Nephron (organoid): ENCODE measurements at regions not wholly inside any gene's neighbourhood (a gene's known extent, or its start where the extent isn't known, plus 50 kb on each side); places are given as distances from the start of the nearest gene placed in this dataset.

ENCODE experiments used
- H3K27ac Mint-ChIP-seq, 3 experiments: 2 replicates each; pipeline ENCODE4 v1.8.0; 2020; ENCODE audit warnings: mixed read lengths in 3 of 3, mild to moderate bottlenecking in 2 of 3, moderate library complexity in 1 of 3
- H3K27me3 Mint-ChIP-seq: 2 replicates; pipeline ENCODE4 v1.8.0; 2021; ENCODE audit warnings: low read depth, mild to moderate bottlenecking, moderate library complexity, mixed read lengths
- H3K36me3 Mint-ChIP-seq: 2 replicates; pipeline ENCODE4 v1.8.0; 2020; ENCODE audit warnings: low read depth, mixed read lengths
- H3K4me1 Mint-ChIP-seq: 2 replicates; pipeline ENCODE4 v1.8.0; 2020; ENCODE audit warnings: mixed read lengths
- H3K4me3 Mint-ChIP-seq, 3 experiments: 2 replicates each; pipeline ENCODE4 v1.8.0; 2020; ENCODE audit warnings: mild to moderate bottlenecking in 3 of 3, mixed read lengths in 3 of 3, moderate library complexity in 2 of 3
- H3K9me3 Mint-ChIP-seq: 2 replicates; pipeline ENCODE4 v1.8.0; 2020; ENCODE audit warnings: mixed read lengths
- TF ChIP-seq, protein P1 (sequence below), 3 experiments: fragments of 200-600 bp; sonication (generic); IDR thresholded peaks; one replicate each; pipeline ENCODE4 v1.5.0; 2021; ENCODE audit warnings: antibody characterized with exemption in 3 of 3; ENCODE audit not compliant: unreplicated experiment in 3 of 3

- no peak overlapping the region for H3K4me3 Mint-ChIP-seq
- TF ChIP-seq, protein P1, sequence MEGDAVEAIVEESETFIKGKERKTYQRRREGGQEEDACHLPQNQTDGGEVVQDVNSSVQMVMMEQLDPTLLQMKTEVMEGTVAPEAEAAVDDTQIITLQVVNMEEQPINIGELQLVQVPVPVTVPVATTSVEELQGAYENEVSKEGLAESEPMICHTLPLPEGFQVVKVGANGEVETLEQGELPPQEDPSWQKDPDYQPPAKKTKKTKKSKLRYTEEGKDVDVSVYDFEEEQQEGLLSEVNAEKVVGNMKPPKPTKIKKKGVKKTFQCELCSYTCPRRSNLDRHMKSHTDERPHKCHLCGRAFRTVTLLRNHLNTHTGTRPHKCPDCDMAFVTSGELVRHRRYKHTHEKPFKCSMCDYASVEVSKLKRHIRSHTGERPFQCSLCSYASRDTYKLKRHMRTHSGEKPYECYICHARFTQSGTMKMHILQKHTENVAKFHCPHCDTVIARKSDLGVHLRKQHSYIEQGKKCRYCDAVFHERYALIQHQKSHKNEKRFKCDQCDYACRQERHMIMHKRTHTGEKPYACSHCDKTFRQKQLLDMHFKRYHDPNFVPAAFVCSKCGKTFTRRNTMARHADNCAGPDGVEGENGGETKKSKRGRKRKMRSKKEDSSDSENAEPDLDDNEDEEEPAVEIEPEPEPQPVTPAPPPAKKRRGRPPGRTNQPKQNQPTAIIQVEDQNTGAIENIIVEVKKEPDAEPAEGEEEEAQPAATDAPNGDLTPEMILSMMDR (IDR thresholded peaks at IDR 0.05; ENCODE audit: unreplicated experiment in 3 of 3), result no peak
- peaks cover 8% of the 10 kb centered on the region for H3K4me1 Mint-ChIP-seq
- no peaks in the 10 kb centered on the region for H3K9me3 Mint-ChIP-seq
- no peaks in the 10 kb centered on the region for H3K36me3 Mint-ChIP-seq
- H3K27me3 Mint-ChIP-seq, result no peaks in the 10 kb centered on the region
- no peak overlapping the region for H3K27ac Mint-ChIP-seq
These were observed 98.8 kb upstream of the ODAD2 start for GRCh38 chr10:28097633-28098032.

DNA sequence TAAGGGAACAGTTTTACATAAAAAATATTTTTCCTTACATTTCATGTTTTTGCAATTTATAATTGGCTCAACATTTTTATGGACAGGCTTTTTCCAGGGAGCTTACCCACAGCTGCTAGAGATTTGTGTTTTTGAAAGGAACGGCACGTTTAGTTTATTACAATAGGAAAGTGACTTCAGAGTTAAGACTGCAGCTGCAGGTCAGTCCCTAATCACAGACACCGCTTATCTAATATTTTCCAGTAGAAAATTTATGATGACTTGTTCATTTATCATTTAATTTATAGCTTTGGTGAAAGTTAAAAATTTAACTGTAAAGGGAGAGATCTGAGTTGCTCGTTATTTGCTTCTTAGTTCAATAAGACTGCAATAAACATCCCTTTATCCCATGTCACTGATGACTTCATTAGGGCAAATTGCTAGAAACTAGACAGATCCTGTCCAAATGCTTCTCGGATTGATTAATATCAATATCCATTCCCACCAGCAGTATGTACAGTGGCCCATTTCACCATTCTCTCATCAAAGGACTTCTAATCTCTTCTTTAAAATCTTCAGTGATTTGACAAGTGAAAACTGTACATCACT, 97.0 kb upstream of the ODAD2 start:
- Mint-ChIP-seq H3K4me3 (no peak overlapping the region), H3K4me1 (peaks cover 8% of the 10 kb centered on the region), H3K9me3 (no peaks in the 10 kb centered on the region), H3K27me3 (no peaks in the 10 kb centered on the region), H3K27ac (no peak overlapping the region), H3K36me3 (no peaks in the 10 kb centered on the region)
- TF ChIP-seq, protein P1 (IDR thresholded peaks at IDR 0.05; ENCODE audit: unreplicated experiment in 3 of 3), result no peak

DNA sequence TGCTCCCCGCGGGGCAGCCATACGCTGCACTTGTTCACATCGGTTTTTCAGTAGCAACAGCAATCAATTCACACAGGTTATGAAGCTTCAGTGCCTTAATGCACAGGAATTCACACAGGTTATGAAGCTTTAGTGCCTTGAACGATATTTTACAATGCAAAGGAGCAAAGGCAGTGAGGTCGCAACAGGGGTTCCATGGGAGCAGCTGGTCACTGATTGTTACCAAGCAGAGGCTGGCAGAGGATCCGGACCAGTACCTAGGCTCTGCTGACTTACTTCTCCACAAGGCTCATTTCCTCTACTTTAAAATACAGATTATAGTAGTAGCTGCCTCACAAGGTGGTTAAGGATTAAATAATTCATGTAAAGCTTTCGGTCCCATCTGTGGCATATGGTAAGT, 95.2 kb upstream of the ODAD2 start:
- TF ChIP-seq, protein P1 (IDR thresholded peaks at IDR 0.05; ENCODE audit: unreplicated experiment in 3 of 3), result no peak
- Mint-ChIP-seq H3K36me3 (no peaks in the 10 kb centered on the region), H3K27ac (no peak overlapping the region), H3K9me3 (no peaks in the 10 kb centered on the region), H3K27me3 (no peaks in the 10 kb centered on the region), H3K4me1 (peaks cover 8% of the 10 kb centered on the region), H3K4me3 (no peak overlapping the region)

GRCh38 chr10:28091913-28092312, 93.0 kb upstream of the ODAD2 start:
- H3K27me3 Mint-ChIP-seq, result no peaks in the 10 kb centered on the region
- TF ChIP-seq, protein P1 (IDR thresholded peaks at IDR 0.05; ENCODE audit: unreplicated experiment in 3 of 3), result no peak
- H3K4me3 Mint-ChIP-seq, result no peak overlapping the region
- H3K36me3 Mint-ChIP-seq, result peaks cover 10% of the 10 kb centered on the region
- H3K9me3 Mint-ChIP-seq, result peaks cover 5% of the 10 kb centered on the region
- H3K4me1 Mint-ChIP-seq, result peaks cover 8% of the 10 kb centered on the region
- H3K27ac Mint-ChIP-seq, result no peak overlapping the region

DNA sequence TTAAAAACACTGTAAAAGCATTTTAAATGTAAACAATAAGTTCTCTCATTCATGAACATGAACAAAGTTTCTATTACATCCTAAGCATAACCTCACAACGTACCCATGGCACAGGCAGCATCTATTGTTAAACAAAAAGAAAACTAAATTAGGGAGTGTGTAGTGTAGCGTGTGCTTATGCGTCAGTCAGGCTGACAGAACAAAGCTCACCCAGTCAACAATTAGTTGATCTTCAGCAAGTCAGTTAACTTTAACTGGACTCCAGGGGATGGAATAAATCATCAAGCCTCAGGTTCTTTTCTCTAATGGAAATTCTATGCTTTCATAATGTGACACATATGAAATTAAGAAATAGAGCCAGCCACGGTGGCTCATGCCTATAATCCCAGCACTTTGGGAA, 91.6 kb upstream of the ODAD2 start:
- Mint-ChIP-seq H3K27ac (no peak overlapping the region), H3K9me3 (peaks cover 7% of the 10 kb centered on the region), H3K36me3 (peaks cover 13% of the 10 kb centered on the region), H3K4me3 (no peak overlapping the region), H3K27me3 (no peaks in the 10 kb centered on the region), H3K4me1 (peaks cover 3% of the 10 kb centered on the region)
- TF ChIP-seq, protein P1 (IDR thresholded peaks at IDR 0.05; ENCODE audit: unreplicated experiment in 3 of 3), result no peak

DNA sequence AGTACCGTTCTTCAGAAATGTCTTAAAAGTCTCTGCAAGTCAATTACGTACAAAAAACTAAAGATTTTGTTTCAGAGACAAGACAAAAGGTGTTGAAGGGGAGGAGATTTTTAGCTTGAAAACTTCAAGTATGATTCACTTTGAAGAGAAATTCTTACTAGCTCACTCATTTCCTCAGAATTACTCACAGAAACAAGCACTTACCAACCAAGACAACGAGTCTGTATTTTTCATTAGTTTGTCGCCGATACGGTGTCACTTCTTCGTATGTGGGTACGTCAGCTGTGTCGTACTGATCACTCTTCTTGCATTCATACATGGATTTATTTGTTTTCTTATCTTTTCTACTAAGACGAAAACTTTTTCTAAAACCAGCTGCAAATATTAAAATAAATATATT, 90.6 kb upstream of the ODAD2 start:
- Mint-ChIP-seq H3K4me1 (no peaks in the 10 kb centered on the region), H3K27me3 (no peaks in the 10 kb centered on the region), H3K36me3 (peaks cover 16% of the 10 kb centered on the region), H3K9me3 (peaks cover 8% of the 10 kb centered on the region), H3K27ac (no peak overlapping the region), H3K4me3 (no peak overlapping the region)
- TF ChIP-seq, protein P1 (IDR thresholded peaks at IDR 0.05; ENCODE audit: unreplicated experiment in 3 of 3), result no peak
